K562 (cell line): ENCODE measurements at regions not wholly inside any gene's neighbourhood (a gene's known extent, or its start where the extent isn't known, plus 50 kb on each side); places are given as distances from the start of the nearest gene placed in this dataset.

ENCODE experiments used
- ATAC-seq: fragments of 200-7000 bp; cut with Tn5 transposase; 3 replicates; pipeline ENCODE4 v1.9.1; 2020; ENCODE audit warnings: moderate library complexity
- BruUV-seq: library from RNA; stranded (reverse); fragments of 400-500 nt; replicated peaks from 2 replicates; lab custom pipeline; 2021; lab: Mats Ljungman, UMichigan
- CTCF ChIA-PET: fragments of 300-600 bp; formaldehyde crosslinking; extraction: SDS; loops from one replicate; lab custom pipeline; 2021; ENCODE audit warnings: low intra/inter-chr PET ratio; lab: Yijun Ruan, JAX
- POLR2A ChIA-PET: fragments of 300-600, 350-650 bp; sonication (Branson Sonifier 250); formaldehyde crosslinking; extraction: SDS; loops from one replicate; lab custom pipeline; 2021; ENCODE audit warnings: antibody characterized with exemption, inconsistent platforms; lab: Yijun Ruan, JAX
- DNase-seq, 4 experiments: peaks; one replicate each; pipeline versions ENCODE4 v3.0.0 to v3.0.0-alpha.2; 2011 to 2018; ENCODE audit warnings: low spot score in 3 of 4, mixed read lengths in 3 of 4; ENCODE audit errors: extremely low read depth in 1 of 4
- FAIRE-seq: peaks from 2 replicates; lab custom pipeline; 2011; peaks lifted over from hg19 to GRCh38; lab: Jason Lieb, UNC
- H2AFZ ChIP-seq: 2 replicates; pipeline ENCODE4 v1.6.0; 2011; ENCODE audit warnings: low read depth, low read length, control low read depth, inconsistent platforms
- H3K27ac ChIP-seq: fragments of 200-600 bp; 3 replicates; pipeline ENCODE4 v1.8.0; 2011; ENCODE audit warnings: low read depth, mild to moderate bottlenecking, control low read depth, inconsistent platforms, low read length, moderate library complexity, mixed read lengths; ENCODE audit errors: extremely low read depth
- H3K27me3 ChIP-seq, 2 experiments: fragments of 300-600 bp in 1 of 2; 2 replicates in 1 of 2; 3 replicates in 1 of 2; pipeline versions ENCODE4 v1.6.0 to v1.8.0; 2011; ENCODE audit warnings: inconsistent platforms in 2 of 2, low read length in 2 of 2, mild to moderate bottlenecking in 1 of 2, mixed read lengths in 1 of 2, moderate library complexity in 1 of 2; ENCODE audit not compliant: control insufficient read depth in 2 of 2, insufficient read depth in 2 of 2
- H3K36me3 ChIP-seq: fragments of 300-600 bp; 3 replicates; pipeline ENCODE4 v1.8.0; 2011; ENCODE audit warnings: mild to moderate bottlenecking, low read length, inconsistent platforms; ENCODE audit not compliant: control insufficient read depth, insufficient read depth
- H3K4me1 ChIP-seq, 2 experiments: fragments of 200-600 bp in 1 of 2; replicated peaks in 1 of 2; 2 replicates in 1 of 2; 3 replicates in 1 of 2; pipeline versions ENCODE4 v1.5.1 to v1.8.0; 2011; ENCODE audit warnings: inconsistent platforms in 2 of 2, low read length in 2 of 2, mild to moderate bottlenecking in 1 of 2, mixed read lengths in 1 of 2, moderate library complexity in 1 of 2; ENCODE audit not compliant: control insufficient read depth in 2 of 2, insufficient read depth in 2 of 2
- H3K4me2 ChIP-seq: 2 replicates; pipeline ENCODE4 v1.6.1; 2011; ENCODE audit warnings: low read length, control low read depth, inconsistent platforms, mixed read lengths; ENCODE audit not compliant: insufficient read depth
- H3K4me3 ChIP-seq: fragments of 200-600 bp; sonication (generic), shearing (Covaris generic); 2 replicates; pipeline ENCODE4 v1.5.1; 2016; ENCODE audit warnings: control low read depth, inconsistent platforms
- H3K79me2 ChIP-seq: fragments of 200-600 bp; 3 replicates; pipeline ENCODE4 v1.8.0; 2011; ENCODE audit warnings: low read length, inconsistent platforms; ENCODE audit not compliant: control insufficient read depth, insufficient read depth
- H3K9ac ChIP-seq, 2 experiments: 2 replicates each; pipeline versions ENCODE4 v1.6.0 to v1.6.1; 2011; ENCODE audit warnings: low read depth in 2 of 2, low read length in 2 of 2, control low read depth in 1 of 2, inconsistent platforms in 1 of 2, mild to moderate bottlenecking in 1 of 2, mixed read lengths in 1 of 2; ENCODE audit not compliant: insufficient read depth in 1 of 2
- H3K9me1 ChIP-seq: one replicate; pipeline ENCODE4 v1.6.0; 2011; ENCODE audit warnings: inconsistent platforms, mild to moderate bottlenecking, low read length, moderate library complexity; ENCODE audit not compliant: control insufficient read depth, insufficient read depth
- H3K9me3 ChIP-seq: replicated peaks from 2 replicates; pipeline ENCODE4 v1.5.1; 2011; ENCODE audit warnings: low read depth, low read length, inconsistent platforms; ENCODE audit not compliant: control insufficient read depth, insufficient read depth
- H4K20me1 ChIP-seq: replicated peaks from 2 replicates; pipeline ENCODE4 v1.6.1; 2011; ENCODE audit warnings: low read length, inconsistent platforms, mixed read lengths; ENCODE audit not compliant: control insufficient read depth, insufficient read depth
- COPS2 ChIP-seq: fragments of 450-650 bp; conservative IDR thresholded peaks from 2 replicates; pipeline ENCODE4 v1.6.1; 2016; ENCODE audit warnings: mild to moderate bottlenecking, moderate library complexity
- FOXA1 ChIP-seq: fragments of 450-650 bp; IDR thresholded peaks from 2 replicates; pipeline ENCODE4 v1.6.1; 2016; ENCODE audit warnings: mild to moderate bottlenecking, borderline replicate concordance
- JUN ChIP-seq, 2 experiments: sonication (generic) in 1 of 2; formaldehyde crosslinking in 1 of 2; IDR thresholded peaks; 2 replicates each; pipeline versions ENCODE4 v1.6.1 to v1.8.0; 2012 to 2022; ENCODE audit warnings: borderline replicate concordance in 2 of 2, mild to moderate bottlenecking in 2 of 2, improper control_type of control experiment in 1 of 2, low read depth in 1 of 2, low read length in 1 of 2, missing genetic modification reagents in 1 of 2
- SAP30 ChIP-seq: fragments of 200-600 bp; sonication (generic); IDR thresholded peaks from 2 replicates; pipeline ENCODE4 v1.6.1; 2012; ENCODE audit warnings: borderline replicate concordance, low read depth, mild to moderate bottlenecking, moderate library complexity, low read length, control low read depth, inconsistent platforms; ENCODE audit not compliant: insufficient read depth, poor library complexity, severe bottlenecking
- SMARCB1 ChIP-seq: IDR thresholded peaks from 2 replicates; pipeline ENCODE4 v1.6.1; 2011; ENCODE audit warnings: improper control_type of control experiment, low read depth; ENCODE audit not compliant: insufficient read length
- ZEB2 ChIP-seq: fragments of 450-650 bp; IDR thresholded peaks from 2 replicates; pipeline ENCODE4 v1.6.1; 2016
- ZNF175 ChIP-seq: fragments of 200-800 bp; sonication (Bioruptor generic); IDR thresholded peaks from 2 replicates; pipeline ENCODE4 v1.6.1; 2016; ENCODE audit warnings: low read depth, mild to moderate bottlenecking, missing genetic modification characterization, missing compliant biosample characterization
- ZNF445 ChIP-seq: fragments of 250-450 bp; sonication (Bioruptor Pico); IDR thresholded peaks from 2 replicates; pipeline ENCODE4 v1.4.0; 2020; ENCODE audit warnings: low read depth, mild to moderate bottlenecking, moderate library complexity
- WGBS: fragments of 100-300 bp; shearing (Covaris generic); methylation state at CpG from one replicate; pipeline ENCODE4 v1.1.6; 2016; ENCODE audit warnings: low coverage, mixed read lengths; ENCODE audit not compliant: insufficient coverage; ENCODE audit errors: missing lambda C conversion rate; 5-methylcytosine and 5-hydroxymethylcytosine counted together
- in situ Hi-C: fragments of 300-500 bp; cut with MboI; formaldehyde crosslinking; loops from 4 replicates; pipeline ENCODE4 v1.15.0; 2018; ENCODE audit warnings: inconsistent platforms, mixed read lengths
- intact Hi-C: fragments of 100-400 bp; cut with micrococcal nuclease; formaldehyde crosslinking; loops from 2 replicates; pipeline ENCODE4 v1.14.2; 2022
- TF ChIP-seq, protein P1 (sequence below): fragments of 250-450 bp; sonication (Bioruptor Pico); IDR thresholded peaks from 2 replicates; pipeline ENCODE4 v1.8.0; 2021; ENCODE audit warnings: mild to moderate bottlenecking, moderate library complexity
- TF ChIP-seq, protein P2 (sequence below), 2 experiments: fragments of 450-650 bp; IDR thresholded peaks; 2 replicates each; pipeline ENCODE4 v1.6.1; 2016; ENCODE audit warnings: mild to moderate bottlenecking in 2 of 2, borderline replicate concordance in 1 of 2, low read depth in 1 of 2, moderate library complexity in 1 of 2

DNA sequence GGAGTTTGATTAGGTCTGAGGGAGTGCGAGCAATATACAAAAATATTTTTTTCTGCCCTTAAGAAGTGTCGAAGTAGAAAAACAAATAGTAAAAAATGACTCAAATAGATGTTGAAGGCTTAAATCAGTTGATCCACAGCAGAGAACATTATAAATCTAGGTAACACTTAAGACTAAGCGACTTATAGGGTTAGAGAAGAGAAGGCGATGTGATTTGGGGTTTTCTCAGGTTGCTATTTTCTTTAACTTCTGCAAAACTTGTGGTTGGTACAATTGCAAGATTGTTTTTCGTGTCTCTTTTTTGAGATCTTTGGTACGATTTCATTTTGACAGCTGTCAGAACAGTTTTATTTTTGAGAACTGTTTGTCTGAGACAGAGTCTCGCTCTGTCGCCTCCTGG is 1479.5 kb downstream of the PCDH7 start:
- Histone ChIP-seq H3K9me3 (no peaks in the 10 kb centered on the region), H3K4me2 (no peak overlapping the region), H3K4me3 (no peak overlapping the region), H3K36me3 (no peaks in the 10 kb centered on the region), H3K27ac (no peak overlapping the region), H4K20me1 (no peaks in the 10 kb centered on the region), H2AFZ (no peak overlapping the region), H3K4me1 (no peaks in the 10 kb centered on the region), H3K79me2 (no peaks in the 10 kb centered on the region), H3K9me1 (no peaks in the 10 kb centered on the region), H3K27me3 (no peaks in the 10 kb centered on the region), H3K9ac (no peak overlapping the region)
- WGBS = 68% methylated on average over 8 of the region's 8 CpGs
- no TSS peak for BruUV-seq
- ChIA-PET CTCF (no interaction called here), POLR2A (no interaction called here)
- ATAC-seq (no peak), FAIRE-seq (no peak), DNase-seq (no peak)
- in situ Hi-C loops = no loop called here
- intact Hi-C loops = no loop called here
- TF ChIP-seq, protein P1, sequence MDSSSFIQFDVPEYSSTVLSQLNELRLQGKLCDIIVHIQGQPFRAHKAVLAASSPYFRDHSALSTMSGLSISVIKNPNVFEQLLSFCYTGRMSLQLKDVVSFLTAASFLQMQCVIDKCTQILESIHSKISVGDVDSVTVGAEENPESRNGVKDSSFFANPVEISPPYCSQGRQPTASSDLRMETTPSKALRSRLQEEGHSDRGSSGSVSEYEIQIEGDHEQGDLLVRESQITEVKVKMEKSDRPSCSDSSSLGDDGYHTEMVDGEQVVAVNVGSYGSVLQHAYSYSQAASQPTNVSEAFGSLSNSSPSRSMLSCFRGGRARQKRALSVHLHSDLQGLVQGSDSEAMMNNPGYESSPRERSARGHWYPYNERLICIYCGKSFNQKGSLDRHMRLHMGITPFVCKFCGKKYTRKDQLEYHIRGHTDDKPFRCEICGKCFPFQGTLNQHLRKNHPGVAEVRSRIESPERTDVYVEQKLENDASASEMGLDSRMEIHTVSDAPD = no peak
- TF ChIP-seq FOXA1 (no peak), ZNF175 (CRISPR knock-in tag) (no peak), ZEB2 (no peak), SMARCB1 (no peak), JUN (IDR thresholded peaks at IDR 0.05; ENCODE audit: borderline replicate concordance, low read depth, low read length) (no peak), JUN (CRISPR knock-in tag; IDR thresholded peaks at IDR 0.05; ENCODE audit: borderline replicate concordance) (no peak), ZNF445 (no peak), SAP30 (no peak), COPS2 (no peak)
- TF ChIP-seq, protein P2, sequence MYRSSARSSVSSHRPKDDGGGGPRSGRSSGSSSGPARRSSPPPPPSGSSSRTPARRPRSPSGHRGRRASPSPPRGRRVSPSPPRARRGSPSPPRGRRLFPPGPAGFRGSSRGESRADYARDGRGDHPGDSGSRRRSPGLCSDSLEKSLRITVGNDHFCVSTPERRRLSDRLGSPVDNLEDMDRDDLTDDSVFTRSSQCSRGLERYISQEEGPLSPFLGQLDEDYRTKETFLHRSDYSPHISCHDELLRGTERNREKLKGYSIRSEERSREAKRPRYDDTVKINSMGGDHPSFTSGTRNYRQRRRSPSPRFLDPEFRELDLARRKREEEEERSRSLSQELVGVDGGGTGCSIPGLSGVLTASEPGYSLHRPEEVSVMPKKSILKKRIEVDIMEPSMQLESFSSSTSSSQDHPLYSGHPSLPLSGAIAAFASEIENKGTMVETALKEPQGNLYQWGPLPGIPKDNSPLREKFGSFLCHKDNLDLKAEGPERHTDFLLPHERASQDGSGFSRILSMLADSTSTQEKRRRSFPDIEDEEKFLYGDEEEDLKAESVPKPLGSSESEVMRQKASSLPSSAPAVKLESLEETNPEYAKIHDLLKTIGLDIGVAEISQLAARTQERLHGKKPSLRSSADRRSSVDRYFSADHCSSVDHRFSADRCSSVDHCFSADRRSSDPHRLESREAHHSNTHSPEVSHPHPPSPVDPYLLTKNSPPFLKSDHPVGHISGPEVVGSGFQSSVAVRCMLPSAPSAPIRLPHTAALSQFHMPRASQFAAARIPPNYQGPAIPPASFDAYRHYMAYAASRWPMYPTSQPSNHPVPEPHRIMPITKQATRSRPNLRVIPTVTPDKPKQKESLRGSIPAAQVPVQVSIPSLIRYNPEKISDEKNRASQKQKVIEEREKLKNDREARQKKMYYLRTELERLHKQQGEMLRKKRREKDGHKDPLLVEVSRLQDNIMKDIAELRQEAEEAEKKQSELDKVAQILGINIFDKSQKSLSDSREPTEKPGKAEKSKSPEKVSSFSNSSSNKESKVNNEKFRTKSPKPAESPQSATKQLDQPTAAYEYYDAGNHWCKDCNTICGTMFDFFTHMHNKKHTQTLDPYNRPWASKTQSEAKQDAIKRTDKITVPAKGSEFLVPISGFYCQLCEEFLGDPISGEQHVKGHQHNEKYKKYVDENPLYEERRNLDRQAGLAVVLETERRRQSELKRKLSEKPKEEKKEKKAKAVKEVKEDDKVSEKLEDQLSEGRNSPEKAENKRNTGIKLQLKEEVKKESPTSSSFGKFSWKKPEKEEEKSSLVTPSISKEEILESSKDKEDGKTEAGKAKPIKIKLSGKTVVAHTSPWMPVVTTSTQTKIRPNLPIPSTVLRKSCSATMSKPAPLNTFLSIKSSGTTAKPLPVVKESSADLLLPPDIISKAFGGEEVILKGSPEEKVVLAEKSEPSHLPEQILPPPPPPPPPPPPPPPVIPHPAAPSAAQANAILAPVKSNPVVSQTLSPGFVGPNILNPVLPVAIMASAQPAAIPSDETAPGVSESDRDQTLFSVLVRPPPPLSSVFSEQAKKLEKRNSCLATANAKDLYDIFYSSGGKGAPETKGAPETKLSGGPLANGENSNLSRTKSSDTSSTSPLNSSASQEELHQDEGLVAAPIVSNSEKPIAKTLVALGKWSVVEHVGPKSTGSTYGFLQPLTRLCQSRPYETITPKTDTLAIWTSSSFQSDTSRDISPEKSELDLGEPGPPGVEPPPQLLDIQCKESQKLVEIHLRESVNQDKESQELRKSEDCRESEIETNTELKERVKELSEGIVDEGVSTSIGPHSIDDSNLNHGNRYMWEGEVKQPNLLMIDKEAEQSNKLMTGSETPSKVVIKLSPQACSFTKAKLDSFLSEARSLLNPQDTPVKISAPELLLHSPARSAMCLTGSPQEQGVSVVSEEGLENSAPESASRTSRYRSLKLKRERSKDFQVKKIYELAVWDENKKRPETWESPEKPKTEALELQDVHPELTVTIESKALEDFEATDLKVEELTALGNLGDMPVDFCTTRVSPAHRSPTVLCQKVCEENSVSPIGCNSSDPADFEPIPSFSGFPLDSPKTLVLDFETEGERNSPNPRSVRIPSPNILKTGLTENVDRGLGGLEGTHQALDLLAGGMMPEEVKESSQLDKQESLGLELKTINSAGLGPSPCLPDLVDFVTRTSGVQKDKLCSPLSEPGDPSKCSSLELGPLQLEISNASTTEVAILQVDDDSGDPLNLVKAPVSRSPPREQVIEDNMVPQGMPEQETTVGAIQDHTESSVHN (IDR thresholded peaks at IDR 0.05; ENCODE audit: borderline replicate concordance in 1 of 2, low read depth in 1 of 2) = no peak
